ENCODE measurements at regions not wholly inside any gene's neighbourhood (a gene's known extent, or its start where the extent isn't known, plus 50 kb on each side); places are given as distances from the start of the nearest gene placed in this dataset.

- ATAC-seq, result no peak
- DNase-seq (ENCODE audit: low spot score), result no peak
Measured at GRCh38 chr3:102176333-102177050, 258.3 kb upstream of the ZPLD1 start.

DNA sequence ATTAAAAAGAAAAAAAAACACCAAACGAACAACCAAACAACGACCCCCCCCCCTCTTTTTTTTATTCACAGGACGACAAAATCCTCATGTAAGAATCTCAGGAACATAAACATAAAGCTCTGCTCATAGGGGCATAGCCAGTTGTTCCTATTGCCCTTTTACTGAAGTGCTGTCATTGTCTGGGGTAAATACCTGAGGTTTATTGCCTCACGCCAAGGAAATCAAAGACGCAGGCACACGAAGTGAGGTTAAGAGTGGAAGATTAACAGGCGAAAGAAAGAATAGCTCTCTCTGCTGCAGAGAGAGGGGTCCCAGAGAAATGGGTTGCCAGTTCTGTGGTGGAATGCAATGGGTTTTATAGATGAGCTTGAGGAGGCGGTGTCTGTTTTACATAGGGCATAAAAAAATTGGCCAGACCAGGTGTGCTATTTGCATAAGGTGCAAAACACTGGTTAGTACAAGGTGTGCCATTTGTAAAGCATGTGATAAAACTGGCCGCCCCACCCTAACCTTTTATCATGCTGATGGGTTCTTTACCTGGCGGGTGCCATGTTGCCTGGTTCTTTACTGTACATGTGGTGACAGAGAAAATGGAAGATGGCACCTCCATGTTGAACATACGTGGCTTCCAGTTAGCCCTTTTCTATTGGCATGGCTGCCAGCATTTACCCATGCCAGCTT, 257.6 kb upstream of the ZPLD1 start:
- no peak for DNase-seq (ENCODE audit: low spot score)
- ATAC-seq, result no peak

DNA sequence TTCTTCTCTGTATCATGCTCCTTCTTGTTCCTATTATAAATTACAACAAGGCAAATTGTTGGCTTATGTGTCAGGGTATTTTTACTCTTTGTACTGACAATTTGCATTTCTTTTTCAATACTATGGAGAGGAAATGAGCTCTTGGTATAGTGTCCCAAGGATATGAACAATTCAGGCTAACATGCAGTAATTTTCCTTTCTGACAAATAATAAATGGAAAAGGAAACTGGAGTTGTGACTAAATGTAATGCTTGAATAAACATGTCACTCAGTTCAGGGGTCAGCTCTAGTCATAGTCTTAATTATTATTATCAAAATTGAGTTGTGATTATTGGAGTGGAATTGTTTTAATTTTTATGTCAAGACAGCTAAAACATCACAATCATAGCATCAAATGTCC, 256.0 kb upstream of the ZPLD1 start:
- no peak for DNase-seq (ENCODE audit: low spot score)
- no peak for ATAC-seq

- ATAC-seq (no peak), DNase-seq (ENCODE audit: low spot score) (no peak)
Measured at GRCh38 chr3:102179326-102180177, 255.3 kb upstream of the ZPLD1 start.

DNA sequence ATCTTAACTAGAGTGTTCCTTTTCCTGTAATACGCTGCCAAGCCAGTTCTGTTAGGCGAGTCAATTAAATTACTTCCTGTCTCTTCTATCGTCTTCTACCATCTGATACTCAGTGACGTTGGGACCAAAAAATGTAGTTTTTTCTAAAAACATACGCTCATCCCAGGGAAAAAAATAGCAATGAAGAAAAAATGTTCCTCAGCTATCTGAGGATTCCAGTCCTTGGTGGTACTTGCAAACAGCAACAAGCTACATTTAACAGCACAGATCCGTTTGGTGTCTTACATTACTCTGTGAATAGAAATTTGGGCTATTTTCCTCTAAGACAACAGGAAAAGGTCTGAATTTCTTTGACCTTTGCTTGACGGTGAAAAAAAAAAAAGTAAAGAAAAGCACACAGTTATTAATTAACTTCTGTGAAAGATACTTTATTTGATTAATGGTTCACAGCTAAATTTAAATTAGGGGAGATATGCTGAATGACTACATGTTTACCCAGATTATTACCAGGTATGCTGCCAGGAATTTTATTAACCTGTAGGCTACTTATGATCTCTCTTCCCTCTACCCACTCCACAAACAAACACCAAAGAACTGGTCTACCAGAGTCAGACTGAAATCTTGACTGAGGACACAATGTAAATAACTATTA, 254.4 kb upstream of the ZPLD1 start:
- ATAC-seq (peak; percentile 37), DNase-seq (ENCODE audit: low spot score) (no peak)

GRCh38 chr3:102181175-102181920, 253.5 kb upstream of the ZPLD1 start:
- DNase-seq (ENCODE audit: low spot score) (no peak), ATAC-seq (peak; percentile 65)

DNA sequence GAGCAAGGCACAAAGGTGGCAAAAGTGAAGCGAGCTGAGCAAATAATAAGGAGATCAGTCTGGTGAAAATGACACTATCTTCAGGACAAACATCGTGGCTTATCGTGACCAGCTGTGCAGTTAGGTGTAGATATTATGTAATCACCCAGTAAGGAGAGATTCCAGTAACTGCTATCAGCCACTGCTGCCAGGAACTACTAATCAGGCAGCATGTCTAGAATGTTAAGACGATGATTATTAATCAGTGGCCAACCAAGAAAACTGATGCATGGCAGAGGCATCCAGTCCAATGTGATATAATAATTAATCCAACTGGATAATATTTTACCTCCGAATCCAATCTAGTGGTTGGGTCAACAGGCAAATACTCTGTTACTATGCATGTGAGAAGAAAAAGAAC, 252.7 kb upstream of the ZPLD1 start:
- ATAC-seq (peak; percentile 77), DNase-seq (ENCODE audit: low spot score) (no peak)

DNA sequence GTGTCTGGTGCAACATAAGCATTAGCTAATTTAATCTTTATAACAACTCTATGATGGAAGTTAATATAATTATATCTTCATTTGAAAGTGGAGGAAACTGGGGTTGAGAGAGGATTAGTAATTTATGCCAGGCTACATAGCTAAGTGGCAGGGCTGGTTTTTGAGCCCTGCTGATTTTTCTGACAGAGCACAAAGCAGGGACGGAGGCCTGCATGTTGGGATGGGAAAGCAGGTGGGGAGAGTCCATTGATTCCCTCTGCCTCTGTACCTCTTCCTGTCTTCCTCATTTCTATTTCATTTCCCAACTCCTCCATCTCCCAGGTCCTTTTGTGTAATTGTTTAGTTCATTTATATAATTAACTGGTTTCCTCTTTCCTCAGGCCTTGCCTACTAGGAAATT, 251.6 kb upstream of the ZPLD1 start:
- no peak for ATAC-seq
- DNase-seq (ENCODE audit: low spot score), result no peak

DNA sequence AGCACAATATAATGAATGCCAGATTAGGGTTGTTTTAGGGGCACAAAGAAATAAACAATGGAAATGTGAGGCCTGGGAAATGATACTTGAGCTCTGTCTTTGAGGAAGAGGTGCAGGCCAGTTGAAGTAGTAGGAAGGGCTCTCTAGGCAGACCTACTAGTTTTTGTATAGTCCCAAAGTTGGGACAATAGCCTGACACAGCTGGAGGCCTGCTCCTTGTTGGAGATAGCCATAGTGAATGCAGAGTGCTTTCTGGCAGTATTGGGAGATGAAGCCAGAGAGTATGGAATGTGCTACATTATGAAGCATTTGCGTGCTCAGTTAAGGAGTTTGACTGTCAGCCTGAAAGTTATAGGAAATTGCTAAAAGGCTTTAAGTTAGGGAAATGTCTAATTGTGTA, 251.2 kb upstream of the ZPLD1 start:
- ATAC-seq, result no peak
- no peak for DNase-seq (ENCODE audit: low spot score)

GRCh38 chr3:102189541-102189940, 245.3 kb upstream of the ZPLD1 start:
- ATAC-seq (no peak), DNase-seq (ENCODE audit: low spot score) (no peak)

DNA sequence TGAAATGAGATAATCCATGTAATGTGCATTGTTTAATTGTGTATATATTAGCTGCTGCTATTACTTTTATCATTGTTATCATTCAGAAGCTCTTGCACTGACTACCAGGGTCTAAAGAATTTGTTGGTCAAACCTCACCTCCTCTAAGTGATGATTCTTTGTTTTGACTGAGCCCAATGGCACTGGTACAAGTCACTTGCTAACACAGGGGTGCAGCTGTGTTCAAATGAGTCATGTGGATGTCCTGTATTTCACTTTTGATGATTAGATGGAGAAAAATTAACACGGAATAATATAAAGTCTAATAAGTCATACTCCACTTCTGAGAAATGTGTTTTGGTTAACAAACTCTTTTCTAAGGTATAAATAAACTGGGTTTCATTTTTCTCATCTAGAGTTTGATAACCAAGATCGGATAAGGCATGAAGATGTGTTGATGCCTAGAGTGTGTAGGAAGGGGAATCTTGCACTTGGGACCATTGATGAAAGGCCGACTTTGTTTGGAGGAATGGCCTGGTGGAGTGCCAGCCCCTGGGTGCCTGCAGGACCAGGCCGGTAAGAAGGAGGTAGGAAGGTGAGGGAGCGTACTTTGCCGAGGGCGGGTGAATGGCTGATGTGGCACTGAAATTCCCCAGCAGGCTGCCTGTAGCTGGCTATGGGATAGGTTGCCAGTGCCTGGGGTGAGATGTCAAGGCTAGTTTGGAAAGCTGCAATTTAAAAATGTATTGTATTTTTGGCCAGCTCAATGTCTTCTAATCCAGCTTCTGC, 244.7 kb upstream of the ZPLD1 start:
- ATAC-seq, result no peak
- DNase-seq (ENCODE audit: low spot score), result no peak

GRCh38 chr3:102192575-102192974, 242.2 kb upstream of the ZPLD1 start:
- DNase-seq (ENCODE audit: low spot score) (no peak), ATAC-seq (no peak)

GRCh38 chr3:102193255-102193654, 241.6 kb upstream of the ZPLD1 start:
- no peak for DNase-seq (ENCODE audit: low spot score)
- ATAC-seq, result no peak

DNA sequence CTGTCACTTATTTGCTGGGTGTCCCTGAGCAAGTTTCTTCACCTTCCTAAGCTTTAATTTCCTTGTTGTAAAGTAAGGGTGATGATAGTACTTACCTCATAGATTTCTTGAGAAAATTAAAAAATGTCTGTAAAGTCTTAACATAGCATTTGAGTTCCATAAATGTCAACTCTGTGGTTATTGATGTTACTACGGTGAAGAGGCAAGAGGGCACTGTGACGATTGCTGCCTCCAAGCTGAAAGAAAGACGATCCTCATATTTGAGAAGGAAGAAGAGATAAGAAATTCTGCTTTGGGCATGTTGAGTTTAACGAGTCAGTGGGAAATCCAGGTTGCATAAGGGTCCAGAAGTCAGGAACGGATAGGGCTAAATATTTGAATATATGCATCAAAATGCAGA, 240.8 kb upstream of the ZPLD1 start:
- ATAC-seq (no peak), DNase-seq (ENCODE audit: low spot score) (no peak)

GRCh38 chr3:102194760-102195159, 240.1 kb upstream of the ZPLD1 start:
- DNase-seq (ENCODE audit: low spot score) (no peak), ATAC-seq (no peak)

DNA sequence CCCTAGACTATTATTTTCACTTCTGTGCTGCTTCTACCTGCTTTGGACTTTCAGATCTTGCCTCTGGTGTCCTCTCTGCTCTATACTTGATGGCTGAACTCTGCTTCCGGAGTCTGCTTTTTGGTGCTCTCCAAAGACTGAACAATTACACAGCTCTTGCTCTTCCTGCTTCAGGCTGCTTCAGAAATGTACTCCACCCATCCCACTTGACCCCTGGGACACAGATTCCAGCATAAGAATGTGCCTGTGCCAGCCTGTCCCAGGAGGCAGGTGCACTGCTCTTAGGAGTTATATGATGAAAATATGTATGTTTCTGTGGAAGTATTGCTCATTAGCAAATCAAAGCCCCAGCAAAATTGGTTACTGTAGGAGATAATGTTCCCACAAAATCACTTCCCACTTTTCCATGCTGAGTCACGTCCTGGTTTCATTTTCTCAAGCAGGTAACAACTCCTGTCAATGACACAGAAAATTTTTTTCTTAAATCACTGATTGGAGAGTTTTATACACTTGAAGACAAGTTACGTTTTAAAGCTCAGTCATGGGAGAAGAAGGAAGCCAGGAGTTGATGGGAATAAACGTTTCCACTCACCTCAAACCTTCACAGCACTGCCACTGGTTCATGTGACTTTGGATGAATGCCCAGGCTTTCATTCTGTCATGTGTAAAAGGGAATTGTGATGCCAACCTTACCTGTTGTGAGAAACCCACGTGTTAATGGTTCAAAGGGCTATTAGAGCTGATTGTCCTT, 239.4 kb upstream of the ZPLD1 start:
- peak; percentile 90 for ATAC-seq

DNA sequence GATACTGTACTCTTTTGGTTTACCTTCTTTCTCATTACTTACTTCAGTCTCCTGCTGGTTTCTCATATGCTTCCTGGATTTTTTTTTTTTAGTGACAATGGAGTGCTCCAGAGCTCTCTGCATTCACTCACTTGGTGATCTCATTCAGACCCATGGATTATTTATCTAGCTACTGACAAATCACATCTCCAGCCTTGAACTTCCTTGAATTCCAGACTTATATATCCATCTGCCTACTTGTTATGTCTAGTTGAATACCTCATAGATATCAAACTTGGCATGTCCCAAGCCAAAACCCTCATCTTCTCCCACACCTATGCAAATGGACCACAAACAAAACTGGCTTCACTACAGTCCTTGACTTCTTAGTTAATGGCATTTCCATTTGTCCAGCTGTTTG, 234.7 kb upstream of the ZPLD1 start:
- DNase-seq (ENCODE audit: low spot score), result no peak
- ATAC-seq, result no peak

More for the DNA sequence above, 239.4 kb upstream of the ZPLD1 start:
- DNase-seq (ENCODE audit: low spot score), result peak; percentile 55

DNA sequence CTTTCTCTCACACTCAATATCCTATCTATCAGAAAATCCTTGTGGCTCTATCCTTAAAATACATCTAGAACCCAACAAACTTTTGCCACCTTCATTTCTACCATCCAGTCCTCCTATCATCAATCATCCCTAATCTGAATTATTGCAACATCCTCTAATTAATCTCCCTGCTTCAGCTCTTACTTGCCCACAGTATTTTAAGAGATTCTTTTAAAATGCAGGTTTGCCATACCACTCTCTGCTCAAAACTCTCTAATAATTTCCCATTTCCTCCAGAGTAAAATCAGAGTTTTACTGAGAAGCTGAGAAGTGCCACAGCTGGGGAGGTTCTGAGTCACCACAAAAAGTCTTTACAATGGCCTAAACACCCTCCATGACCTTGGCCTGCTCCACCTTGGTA, 234.3 kb upstream of the ZPLD1 start:
- DNase-seq (ENCODE audit: low spot score), result no peak
- ATAC-seq, result no peak

DNA sequence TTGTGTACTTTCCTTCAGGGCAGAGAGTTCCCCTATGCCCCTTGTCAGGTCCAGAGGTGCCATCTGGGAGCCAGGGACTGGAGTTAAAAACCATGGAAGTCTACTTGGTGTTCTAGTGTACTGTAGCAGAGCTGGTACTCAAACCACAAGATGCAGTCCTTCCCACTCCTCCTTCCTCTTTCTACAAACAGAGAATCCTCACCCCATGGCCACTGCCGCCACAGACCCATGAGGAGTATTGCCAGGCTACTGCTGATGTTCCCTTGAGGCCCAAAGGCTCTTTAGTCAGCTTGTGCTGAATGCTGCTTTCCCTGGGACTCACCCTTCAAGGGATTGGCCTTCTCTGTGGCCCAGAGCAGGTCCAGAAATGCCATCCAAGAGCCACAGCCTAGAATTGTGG, 229.2 kb upstream of the ZPLD1 start:
- no peak for ATAC-seq
- DNase-seq (ENCODE audit: low spot score), result no peak
